Stimulated activated CD8-positive, alpha-beta memory T cell treated with anti-CD3 and anti-CD28 coated beads, Interleukin-7, amount 100 ng/mL, for 24 hours (primary cell): ENCODE measurements at regions not wholly inside any gene's neighbourhood (a gene's known extent, or its start where the extent isn't known, plus 50 kb on each side); places are given as distances from the start of the nearest gene placed in this dataset.
"Not testable (repeated sequence)": the region's sequence is repeated elsewhere in the genome, so short reads cannot be mapped to it uniquely, and the experiment has no call there.

Experiments
- DNase-seq: peaks from one replicate; pipeline ENCODE4 v3.0.0-alpha.2; 2020; ENCODE audit warnings: low read depth

GRCh38 chr3:170814822-170815221, 55.2 kb downstream of the RPL22L1 start:
- no peak for DNase-seq

GRCh38 chr3:170813266-170813665, 56.7 kb downstream of the RPL22L1 start:
- no peak for DNase-seq

- peak; percentile 27 for DNase-seq
Observed at GRCh38 chr3:170811928-170812591, 57.9 kb downstream of the RPL22L1 start.

- DNase-seq = no peak
Observed at GRCh38 chr3:170811515-170811914, 58.5 kb downstream of the RPL22L1 start.

- DNase-seq = no peak
Observed at GRCh38 chr3:170809975-170810357, 60.0 kb downstream of the RPL22L1 start.

GRCh38 chr3:170809007-170809974, 60.7 kb downstream of the RPL22L1 start:
- no peak for DNase-seq

- no peak for DNase-seq
Observed at GRCh38 chr3:170808041-170808440, 62.0 kb downstream of the RPL22L1 start.

- DNase-seq = no peak
Observed at GRCh38 chr3:170806676-170807075, 63.3 kb downstream of the RPL22L1 start.

- DNase-seq = no peak
Observed at GRCh38 chr3:170806141-170806540, 63.9 kb downstream of the RPL22L1 start.

- DNase-seq = not testable (repeated sequence)
Observed at GRCh38 chr3:170805296-170805695, 64.7 kb downstream of the RPL22L1 start.

- DNase-seq = not testable (repeated sequence)
Observed at GRCh38 chr3:170804634-170805033, 65.4 kb downstream of the RPL22L1 start.

GRCh38 chr3:170804078-170804477, 65.9 kb downstream of the RPL22L1 start:
- DNase-seq = no peak

GRCh38 chr3:170802164-170803151, 67.5 kb downstream of the RPL22L1 start:
- DNase-seq = no peak

GRCh38 chr3:170801597-170801996, 68.4 kb downstream of the RPL22L1 start:
- no peak for DNase-seq

GRCh38 chr3:170800275-170800674, 69.7 kb downstream of the RPL22L1 start:
- not testable (repeated sequence) for DNase-seq

- no peak for DNase-seq
Observed at GRCh38 chr3:170799009-170799408, 71.0 kb downstream of the RPL22L1 start.

- no peak for DNase-seq
Observed at GRCh38 chr3:170797685-170798084, 72.3 kb downstream of the RPL22L1 start.

- no peak for DNase-seq
Observed at GRCh38 chr3:170792471-170792870, 77.5 kb downstream of the RPL22L1 start.

- no peak for DNase-seq
Observed at GRCh38 chr3:170790647-170791046, 79.3 kb downstream of the RPL22L1 start.

GRCh38 chr3:170787464-170787863, 82.5 kb downstream of the RPL22L1 start:
- DNase-seq = no peak

GRCh38 chr3:170785454-170785853, 84.5 kb downstream of the RPL22L1 start:
- DNase-seq = no peak

GRCh38 chr3:170784406-170784805, 85.6 kb downstream of the RPL22L1 start:
- no peak for DNase-seq
